AG04450 (cell line): ENCODE measurements at regions not wholly inside any gene's neighbourhood (a gene's known extent, or its start where the extent isn't known, plus 50 kb on each side); places are given as distances from the start of the nearest gene placed in this dataset.

Experiments used
- CTCF ChIA-PET: fragments of 300-600, 350-600 bp; formaldehyde crosslinking; extraction: SDS; loops from one replicate; lab custom pipeline; 2022; ENCODE audit warnings: antibody characterized with exemption, inconsistent platforms; lab: Charles Lee
- POLR2A ChIA-PET: fragments of 350-600 bp; formaldehyde crosslinking; extraction: SDS; loops from one replicate; lab custom pipeline; 2021; ENCODE audit warnings: antibody characterized with exemption, inconsistent platforms; lab: Yijun Ruan, JAX
- DNase-seq: peaks from one replicate; pipeline ENCODE4 v3.0.0-alpha.2; 2011; ENCODE audit warnings: low read depth, low spot score
- H3K27ac ChIP-seq: one replicate; pipeline ENCODE4 v1.5.1; 2012; ENCODE audit warnings: low read depth, low read length, control low read depth
- H3K27me3 ChIP-seq: one replicate; pipeline ENCODE4 v1.6.0; 2012; ENCODE audit warnings: low read length; ENCODE audit not compliant: control insufficient read depth, insufficient read depth
- H3K4me3 ChIP-seq: 2 replicates; pipeline ENCODE4 v1.5.1; 2011; ENCODE audit warnings: mild to moderate bottlenecking, low read depth, low read length, control low read depth
- H3K9me3 ChIP-seq: 2 replicates; pipeline ENCODE4 v1.5.1; 2012; ENCODE audit warnings: low read length; ENCODE audit not compliant: control insufficient read depth, insufficient read depth
- CTCF ChIP-seq: IDR thresholded peaks from 2 replicates; pipeline ENCODE4 v1.5.1; 2011; ENCODE audit warnings: low read depth, low read length, control low read depth, inconsistent platforms

- Histone ChIP-seq H3K4me3 (no peak overlapping the region), H3K27ac (no peak overlapping the region), H3K9me3 (no peaks in the 10 kb centered on the region; the same call in 1 of the 2 replicates), H3K27me3 (no peaks in the 10 kb centered on the region)
- ChIA-PET POLR2A (no interaction called here), CTCF (no interaction called here)
- no peak for DNase-seq
- no peak for TF ChIP-seq CTCF
These were observed 770.7 kb upstream of the ID2 start for GRCh38 chr2:7911196-7911595.

- H3K27me3 ChIP-seq, result no peaks in the 10 kb centered on the region
- CTCF ChIA-PET, result no interaction called here
- no peak overlapping the region for H3K27ac ChIP-seq
- POLR2A ChIA-PET, result no interaction called here
- H3K4me3 ChIP-seq, result no peak overlapping the region
- DNase-seq, result no peak
- no peak for TF ChIP-seq CTCF
- no peaks in the 10 kb centered on the region for H3K9me3 ChIP-seq
These were observed 767.9 kb upstream of the ID2 start for GRCh38 chr2:7913974-7914373.

GRCh38 chr2:7915302-7916091, 766.4 kb upstream of the ID2 start:
- no peak for DNase-seq
- ChIA-PET CTCF (no interaction called here), POLR2A (no interaction called here)
- no peak for TF ChIP-seq CTCF
- no peaks in the 10 kb centered on the region for H3K9me3 ChIP-seq
- no peak overlapping the region for H3K27ac ChIP-seq
- no peak overlapping the region for H3K4me3 ChIP-seq
- no peaks in the 10 kb centered on the region for H3K27me3 ChIP-seq

- POLR2A ChIA-PET, result no interaction called here
- no peak for DNase-seq
- Histone ChIP-seq H3K4me3 (no peak overlapping the region), H3K9me3 (no peaks in the 10 kb centered on the region), H3K27me3 (no peaks in the 10 kb centered on the region), H3K27ac (no peak overlapping the region)
- no peak for TF ChIP-seq CTCF
- CTCF ChIA-PET, result no interaction called here
These were observed 765.2 kb upstream of the ID2 start for GRCh38 chr2:7916670-7917069.

GRCh38 chr2:7919510-7919909, 762.3 kb upstream of the ID2 start:
- TF ChIP-seq CTCF, result no peak
- ChIA-PET CTCF (no interaction called here), POLR2A (no interaction called here)
- no peak overlapping the region for H3K27ac ChIP-seq
- DNase-seq, result no peak
- no peaks in the 10 kb centered on the region for H3K27me3 ChIP-seq
- no peak overlapping the region for H3K4me3 ChIP-seq
- no peaks in the 10 kb centered on the region for H3K9me3 ChIP-seq
